HepG2 (cell line): ENCODE measurements at regions not wholly inside any gene's neighbourhood (a gene's known extent, or its start where the extent isn't known, plus 50 kb on each side); places are given as distances from the start of the nearest gene placed in this dataset.

ENCODE experiments used
- ATAC-seq: fragments of 200-7000 bp; cut with Tn5 transposase; 3 replicates; pipeline ENCODE4 v1.9.1; 2020; ENCODE audit warnings: mild to moderate bottlenecking, moderate library complexity
- BruUV-seq: library from RNA; stranded (reverse); fragments of 400-500 nt; replicated peaks from 2 replicates; lab custom pipeline; 2021; lab: Mats Ljungman, UMichigan
- CTCF ChIA-PET: fragments of 300-600 bp; formaldehyde crosslinking; extraction: SDS; loops from one replicate; lab custom pipeline; 2021; ENCODE audit warnings: low total read pairs, inconsistent platforms, low intra/inter-chr PET ratio; lab: Yijun Ruan, JAX
- POLR2A ChIA-PET: fragments of 350-600 bp; sonication (Branson Sonifier 250); formaldehyde crosslinking; loops from one replicate; lab custom pipeline; 2020; ENCODE audit warnings: antibody characterized with exemption, inconsistent platforms; lab: Yijun Ruan, JAX
- DNase-seq: peaks from one replicate; pipeline ENCODE4 v3.0.0-alpha.2; 2015; ENCODE audit warnings: low spot score
- FAIRE-seq: peaks from 3 replicates; lab custom pipeline; 2011; peaks lifted over from hg19 to GRCh38; lab: Jason Lieb, UNC
- H2AFZ ChIP-seq: one replicate; pipeline ENCODE4 v1.6.1; 2011; ENCODE audit warnings: low read length, inconsistent platforms
- H3K27ac ChIP-seq: fragments of 300-600 bp; 3 replicates; pipeline ENCODE4 v1.8.0; 2011; ENCODE audit warnings: mixed run types, mild to moderate bottlenecking, mixed read lengths, low read length, inconsistent platforms; ENCODE audit not compliant: insufficient read depth; ENCODE audit errors: extremely low read length
- H3K27me3 ChIP-seq, 2 experiments: fragments of 200-600 bp in 1 of 2; 2 replicates in 1 of 2; 3 replicates in 1 of 2; pipeline versions ENCODE4 v1.6.0 to v1.8.0; 2011; ENCODE audit warnings: low read length in 2 of 2, mild to moderate bottlenecking in 2 of 2, moderate library complexity in 2 of 2, inconsistent platforms in 1 of 2; ENCODE audit not compliant: insufficient read depth in 2 of 2, control insufficient read depth in 1 of 2
- H3K36me3 ChIP-seq, 2 experiments: fragments of 200-600 bp in 1 of 2; replicated peaks in 1 of 2; 2 replicates in 1 of 2; 3 replicates in 1 of 2; pipeline versions ENCODE4 v1.5.1 to v1.8.0; 2011; ENCODE audit warnings: low read length in 2 of 2, inconsistent platforms in 1 of 2; ENCODE audit not compliant: insufficient read depth in 2 of 2, control insufficient read depth in 1 of 2
- H3K4me1 ChIP-seq: 2 replicates; pipeline ENCODE4 v1.5.1; 2012; ENCODE audit warnings: low read length, inconsistent platforms; ENCODE audit not compliant: insufficient read depth
- H3K4me2 ChIP-seq: 2 replicates; pipeline ENCODE4 v1.6.0; 2011; ENCODE audit warnings: low read depth, low read length, inconsistent platforms
- H3K4me3 ChIP-seq, 3 experiments: fragments of 200-600 bp in 1 of 3; sonication (generic), shearing (Covaris generic) in 1 of 3; replicated peaks in 1 of 3; 2 replicates each; pipeline ENCODE4 v1.5.1; 2011 to 2016; ENCODE audit warnings: low read length in 3 of 3, inconsistent platforms in 2 of 3, low read depth in 2 of 3, mild to moderate bottlenecking in 2 of 3, control low read depth in 1 of 3, mixed read lengths in 1 of 3; ENCODE audit not compliant: insufficient read depth in 1 of 3
- H3K79me2 ChIP-seq: one replicate; pipeline ENCODE4 v1.6.1; 2011; ENCODE audit warnings: low read length, inconsistent platforms; ENCODE audit not compliant: insufficient read depth
- H3K9ac ChIP-seq: 2 replicates; pipeline ENCODE4 v1.6.0; 2011; ENCODE audit warnings: mild to moderate bottlenecking, low read depth, low read length, inconsistent platforms; ENCODE audit not compliant: insufficient read depth
- H3K9me3 ChIP-seq: 2 replicates; pipeline ENCODE4 v1.5.1; 2012; ENCODE audit warnings: mild to moderate bottlenecking, low read length
- H4K20me1 ChIP-seq: 2 replicates; pipeline ENCODE4 v1.6.0; 2011; ENCODE audit warnings: inconsistent platforms, mild to moderate bottlenecking, low read length, moderate library complexity; ENCODE audit not compliant: insufficient read depth
- ATF7-NPFF ChIP-seq: sonication (generic); formaldehyde crosslinking; IDR thresholded peaks from 2 replicates; pipeline ENCODE4 v1.8.1; 2023; ENCODE audit warnings: mild to moderate bottlenecking, low read depth, missing genetic modification reagents, moderate library complexity
- FOXP1 ChIP-seq, 2 experiments: fragments of 450-650 bp in 1 of 2; IDR thresholded peaks; 2 replicates each; pipeline ENCODE4 v1.6.1; 2017 to 2018; ENCODE audit warnings: antibody characterized with exemption in 1 of 2
- MNT ChIP-seq: fragments of 450-650 bp; IDR thresholded peaks from 2 replicates; pipeline ENCODE4 v1.6.1; 2016
- PRPF4 ChIP-seq: fragments of 200-400 bp; formaldehyde crosslinking; IDR thresholded peaks from 2 replicates; pipeline ENCODE4 v1.6.1; 2016; ENCODE audit warnings: low read length, low read depth; ENCODE audit not compliant: poor library complexity, severe bottlenecking
- XRCC5 ChIP-seq: fragments of 200-400 bp; formaldehyde crosslinking; optimal IDR thresholded peaks from 2 replicates; pipeline ENCODE3; 2017; ENCODE audit warnings: mild to moderate bottlenecking, low read length
- ZNF616 ChIP-seq: sonication (generic); formaldehyde crosslinking; IDR thresholded peaks from 2 replicates; pipeline ENCODE4 v1.5.0; 2020; ENCODE audit warnings: low read depth, mild to moderate bottlenecking, missing genetic modification reagents
- ZNF672 ChIP-seq: sonication (generic); formaldehyde crosslinking; IDR thresholded peaks from 2 replicates; pipeline ENCODE4 v1.8.1; 2022; ENCODE audit warnings: missing genetic modification reagents
- WGBS: methylation state at CpG from one replicate; pipeline ENCODE4 v1.1.6; 2017; ENCODE audit warnings: low lambda C conversion rate; 5-methylcytosine and 5-hydroxymethylcytosine counted together
- in situ Hi-C: cut with HindIII; loops from 2 replicates; pipeline ENCODE4 v1.10.0; 2017; ENCODE audit warnings: low pct_unique_long_range_greater_than_20kb; ENCODE audit not compliant: extremely low pct_ligation_motif_present
- intact Hi-C: fragments of 100-400 bp; cut with micrococcal nuclease; formaldehyde crosslinking; loops from one replicate; pipeline ENCODE4 v1.10.0; 2022; ENCODE audit not compliant: unreplicated experiment
- TF ChIP-seq, protein P1 (sequence below): sonication (generic); formaldehyde crosslinking; conservative IDR thresholded peaks from 2 replicates; pipeline ENCODE4 v1.4.0; 2020; ENCODE audit warnings: missing genetic modification reagents
- TF ChIP-seq, protein P2 (sequence below): sonication (generic); formaldehyde crosslinking; IDR thresholded peaks from 2 replicates; pipeline ENCODE4 v1.4.0; 2020; ENCODE audit warnings: missing genetic modification reagents
- TF ChIP-seq, protein P3 (sequence below), 2 experiments: sonication (generic) in 1 of 2; formaldehyde crosslinking in 1 of 2; IDR thresholded peaks; 2 replicates each; pipeline versions ENCODE4 v1.5.1 to v1.6.1; 2011 to 2020; ENCODE audit warnings: borderline replicate concordance in 1 of 2, low read depth in 1 of 2, low read length in 1 of 2, mild to moderate bottlenecking in 1 of 2, missing genetic modification reagents in 1 of 2, moderate library complexity in 1 of 2

DNA sequence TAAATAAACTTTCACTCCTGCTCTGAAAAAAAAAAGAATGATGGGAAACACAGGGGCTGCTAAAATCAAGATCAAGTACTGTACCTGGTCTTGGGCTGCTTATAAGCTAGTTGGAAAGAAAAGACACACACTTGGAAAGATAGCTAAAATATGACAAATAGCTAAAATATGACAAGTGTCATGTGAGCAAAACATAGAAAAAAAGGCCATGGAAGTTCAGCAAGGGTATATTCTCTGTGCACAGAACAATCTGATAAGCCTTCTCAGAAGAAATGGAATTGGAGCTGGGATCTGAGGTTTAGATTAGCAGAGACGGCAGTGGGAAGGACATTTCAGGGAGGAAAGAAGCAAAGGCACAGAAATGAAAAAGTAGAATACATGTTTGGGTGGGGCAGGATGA lies 126.2 kb upstream of the PMCH start:
- POLR2A ChIA-PET, result no interaction called here
- DNase-seq (no peak), ATAC-seq (no peak), FAIRE-seq (no peak)
- Histone ChIP-seq H3K9ac (no peak overlapping the region), H2AFZ (no peak overlapping the region)
- TF ChIP-seq MNT (no peak), ATF7-NPFF (CRISPR knock-in tag) (no peak), XRCC5 (no peak)
- TF ChIP-seq, all 625 proteins: peak for 0
- H4K20me1 ChIP-seq, result no peaks in the 10 kb centered on the region
- no TSS peak for BruUV-seq
- no peak overlapping the region for H3K4me2 ChIP-seq
- no peaks in the 10 kb centered on the region for H3K4me1 ChIP-seq
- no peak overlapping the region for H3K4me3 ChIP-seq
- in situ Hi-C loops (loop anchor here (25.0 kb wide), 1 partner anchor 164 kb away; the partner anchor contains the start of gene IGF1), intact Hi-C loops (no loop called here)
- WGBS, result 49% methylated on average over 1 of the region's 1 CpG
- H3K79me2 ChIP-seq, result no peaks in the 10 kb centered on the region
- no peak overlapping the region for H3K27ac ChIP-seq
- H3K27me3 ChIP-seq, result no peaks in the 10 kb centered on the region
- CTCF ChIA-PET, result no interaction called here
- no peaks in the 10 kb centered on the region for H3K9me3 ChIP-seq
- no peaks in the 10 kb centered on the region for H3K36me3 ChIP-seq

GRCh38 chr12:102322254-102322653 lies 124.6 kb upstream of the PMCH start:
- Histone ChIP-seq H3K27me3 (no peaks in the 10 kb centered on the region), H4K20me1 (no peaks in the 10 kb centered on the region), H3K36me3 (no peaks in the 10 kb centered on the region), H3K4me1 (no peaks in the 10 kb centered on the region), H2AFZ (no peak overlapping the region), H3K9me3 (no peaks in the 10 kb centered on the region), H3K9ac (no peak overlapping the region), H3K27ac (no peak overlapping the region), H3K79me2 (no peaks in the 10 kb centered on the region), H3K4me2 (no peak overlapping the region), H3K4me3 (no peak overlapping the region)
- ATAC-seq (no peak), DNase-seq (no peak), FAIRE-seq (no peak)
- in situ Hi-C loops, result loop anchor here (25.0 kb wide), 1 partner anchor 165 kb away; the partner anchor contains the start of gene IGF1
- 11% methylated on average over 1 of the region's 1 CpG for WGBS
- intact Hi-C loops, result no loop called here
- CTCF ChIA-PET, result no interaction called here
- POLR2A ChIA-PET, result no interaction called here
- BruUV-seq, result no TSS peak
- no peak for TF ChIP-seq ZNF616 (CRISPR knock-in tag)
- no peak for TF ChIP-seq FOXP1 (IDR thresholded peaks at IDR 0.05)
- TF ChIP-seq FOXP1 (CRISPR knock-in tag; IDR thresholded peaks at IDR 0.05), result no peak
- no peak for TF ChIP-seq PRPF4
- TF ChIP-seq, protein P1, sequence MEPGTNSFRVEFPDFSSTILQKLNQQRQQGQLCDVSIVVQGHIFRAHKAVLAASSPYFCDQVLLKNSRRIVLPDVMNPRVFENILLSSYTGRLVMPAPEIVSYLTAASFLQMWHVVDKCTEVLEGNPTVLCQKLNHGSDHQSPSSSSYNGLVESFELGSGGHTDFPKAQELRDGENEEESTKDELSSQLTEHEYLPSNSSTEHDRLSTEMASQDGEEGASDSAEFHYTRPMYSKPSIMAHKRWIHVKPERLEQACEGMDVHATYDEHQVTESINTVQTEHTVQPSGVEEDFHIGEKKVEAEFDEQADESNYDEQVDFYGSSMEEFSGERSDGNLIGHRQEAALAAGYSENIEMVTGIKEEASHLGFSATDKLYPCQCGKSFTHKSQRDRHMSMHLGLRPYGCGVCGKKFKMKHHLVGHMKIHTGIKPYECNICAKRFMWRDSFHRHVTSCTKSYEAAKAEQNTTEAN, result no peak
- TF ChIP-seq ZNF672 (CRISPR knock-in tag), result no peak
- TF ChIP-seq, protein P2, sequence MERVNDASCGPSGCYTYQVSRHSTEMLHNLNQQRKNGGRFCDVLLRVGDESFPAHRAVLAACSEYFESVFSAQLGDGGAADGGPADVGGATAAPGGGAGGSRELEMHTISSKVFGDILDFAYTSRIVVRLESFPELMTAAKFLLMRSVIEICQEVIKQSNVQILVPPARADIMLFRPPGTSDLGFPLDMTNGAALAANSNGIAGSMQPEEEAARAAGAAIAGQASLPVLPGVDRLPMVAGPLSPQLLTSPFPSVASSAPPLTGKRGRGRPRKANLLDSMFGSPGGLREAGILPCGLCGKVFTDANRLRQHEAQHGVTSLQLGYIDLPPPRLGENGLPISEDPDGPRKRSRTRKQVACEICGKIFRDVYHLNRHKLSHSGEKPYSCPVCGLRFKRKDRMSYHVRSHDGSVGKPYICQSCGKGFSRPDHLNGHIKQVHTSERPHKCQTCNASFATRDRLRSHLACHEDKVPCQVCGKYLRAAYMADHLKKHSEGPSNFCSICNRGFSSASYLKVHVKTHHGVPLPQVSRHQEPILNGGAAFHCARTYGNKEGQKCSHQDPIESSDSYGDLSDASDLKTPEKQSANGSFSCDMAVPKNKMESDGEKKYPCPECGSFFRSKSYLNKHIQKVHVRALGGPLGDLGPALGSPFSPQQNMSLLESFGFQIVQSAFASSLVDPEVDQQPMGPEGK (CRISPR knock-in tag), result no peak
- TF ChIP-seq, protein P3, sequence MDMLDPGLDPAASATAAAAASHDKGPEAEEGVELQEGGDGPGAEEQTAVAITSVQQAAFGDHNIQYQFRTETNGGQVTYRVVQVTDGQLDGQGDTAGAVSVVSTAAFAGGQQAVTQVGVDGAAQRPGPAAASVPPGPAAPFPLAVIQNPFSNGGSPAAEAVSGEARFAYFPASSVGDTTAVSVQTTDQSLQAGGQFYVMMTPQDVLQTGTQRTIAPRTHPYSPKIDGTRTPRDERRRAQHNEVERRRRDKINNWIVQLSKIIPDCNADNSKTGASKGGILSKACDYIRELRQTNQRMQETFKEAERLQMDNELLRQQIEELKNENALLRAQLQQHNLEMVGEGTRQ (IDR thresholded peaks at IDR 0.05; ENCODE audit: low read depth, low read length), result no peak
- TF ChIP-seq, protein P3 (CRISPR knock-in tag; IDR thresholded peaks at IDR 0.05; ENCODE audit: borderline replicate concordance), result no peak
